IMR-90 (cell line): ENCODE measurements at regions not wholly inside any gene's neighbourhood (a gene's known extent, or its start where the extent isn't known, plus 50 kb on each side); places are given as distances from the start of the nearest gene placed in this dataset.

Experiments
- ATAC-seq: fragments of 200-7000 bp; cut with Tn5 transposase; 2 replicates; pipeline ENCODE4 v1.9.1; 2020; ENCODE audit warnings: low read depth, mild to moderate bottlenecking, moderate library complexity
- BruUV-seq: library from RNA; stranded (reverse); fragments of 400-500 nt; replicated peaks from 2 replicates; lab custom pipeline; 2021; lab: Mats Ljungman, UMichigan
- CTCF ChIA-PET: fragments of 300-600 bp; formaldehyde crosslinking; extraction: SDS; loops from one replicate; lab custom pipeline; 2021; ENCODE audit warnings: antibody characterized with exemption; lab: Yijun Ruan, JAX
- POLR2A ChIA-PET: fragments of 300-600 bp; sonication (Branson Sonifier 250); formaldehyde crosslinking; loops from one replicate; lab custom pipeline; 2022; ENCODE audit warnings: antibody characterized with exemption; ENCODE audit not compliant: unreplicated experiment; lab: Charles Lee
- DNase-seq: peaks from one replicate; pipeline ENCODE4 v3.0.0; 2013
- H2AFZ ChIP-seq: replicated peaks from 2 replicates; pipeline ENCODE3; 2013; ENCODE audit warnings: low read length, mild to moderate bottlenecking; ENCODE audit not compliant: poor library complexity
- H2AK5ac ChIP-seq: 2 replicates; pipeline ENCODE4 v1.6.1; 2013; ENCODE audit warnings: low read depth, low read length, inconsistent platforms
- H2AK9ac ChIP-seq: replicated peaks from 2 replicates; pipeline ENCODE3; 2013; ENCODE audit warnings: mild to moderate bottlenecking, low read depth, low read length, moderate library complexity; ENCODE audit not compliant: poor library complexity
- H2BK120ac ChIP-seq: 2 replicates; pipeline ENCODE4 v1.6.1; 2013; ENCODE audit warnings: low read depth, low read length, inconsistent platforms
- H2BK15ac ChIP-seq: 3 replicates; pipeline ENCODE4 v1.6.1; 2013; ENCODE audit warnings: low read depth, low read length, inconsistent platforms
- H2BK20ac ChIP-seq: 2 replicates; pipeline ENCODE4 v1.6.1; 2013; ENCODE audit warnings: low read depth, mild to moderate bottlenecking, inconsistent platforms, low read length, moderate library complexity
- H2BK5ac ChIP-seq: 2 replicates; pipeline ENCODE4 v1.6.1; 2013; ENCODE audit warnings: mild to moderate bottlenecking, low read depth, low read length, inconsistent platforms; ENCODE audit not compliant: poor library complexity, severe bottlenecking
- H3K14ac ChIP-seq: replicated peaks from 2 replicates; pipeline ENCODE4 v1.6.1; 2013; ENCODE audit warnings: low read depth, low read length, inconsistent platforms
- H3K18ac ChIP-seq: 2 replicates; pipeline ENCODE4 v1.6.1; 2013; ENCODE audit warnings: low read depth, low read length, control low read depth
- H3K23ac ChIP-seq: 2 replicates; pipeline ENCODE4 v1.6.1; 2013; ENCODE audit warnings: low read depth, low read length, inconsistent platforms
- H3K27ac ChIP-seq: 2 replicates; pipeline ENCODE4 v1.5.1; 2013; ENCODE audit warnings: mild to moderate bottlenecking, control low read depth, low read length; ENCODE audit not compliant: insufficient read depth
- H3K27me3 ChIP-seq: 2 replicates; pipeline ENCODE4 v1.6.1; 2013; ENCODE audit warnings: low read length; ENCODE audit not compliant: control insufficient read depth, insufficient read depth
- H3K36me3 ChIP-seq: 2 replicates; pipeline ENCODE4 v1.6.1; 2013; ENCODE audit warnings: low read length, mixed read lengths; ENCODE audit not compliant: control insufficient read depth, insufficient read depth
- H3K4ac ChIP-seq: 2 replicates; pipeline ENCODE4 v1.6.1; 2013; ENCODE audit warnings: low read depth, low read length, inconsistent platforms
- H3K4me1 ChIP-seq: 2 replicates; pipeline ENCODE4 v1.6.1; 2013; ENCODE audit warnings: low read length, mixed read lengths; ENCODE audit not compliant: control insufficient read depth, insufficient read depth
- H3K4me2 ChIP-seq: 2 replicates; pipeline ENCODE4 v1.6.1; 2013; ENCODE audit warnings: low read depth, mild to moderate bottlenecking, control low read depth, low read length, moderate library complexity
- H3K4me3 ChIP-seq: 2 replicates; pipeline ENCODE4 v1.5.1; 2013; ENCODE audit warnings: low read depth, mild to moderate bottlenecking, control low read depth, low read length, moderate library complexity; ENCODE audit not compliant: insufficient read depth
- H3K56ac ChIP-seq: 2 replicates; pipeline ENCODE4 v1.6.1; 2013; ENCODE audit warnings: low read length, inconsistent platforms; ENCODE audit not compliant: insufficient read depth; ENCODE audit errors: extremely low read depth
- H3K79me1 ChIP-seq, 2 experiments: 2 replicates each; pipeline ENCODE4 v1.6.1; 2013; ENCODE audit warnings: low read length in 2 of 2, inconsistent platforms in 1 of 2, low read depth in 1 of 2
- H3K9ac ChIP-seq: 2 replicates; pipeline ENCODE4 v1.6.1; 2013; ENCODE audit warnings: low read depth, low read length, control low read depth
- H3K9me1 ChIP-seq: 2 replicates; pipeline ENCODE4 v1.6.1; 2013; ENCODE audit warnings: low read length, inconsistent platforms; ENCODE audit not compliant: insufficient read depth
- H3K9me3 ChIP-seq: 2 replicates; pipeline ENCODE4 v1.6.1; 2013; ENCODE audit warnings: low read length; ENCODE audit not compliant: control insufficient read depth, insufficient read depth
- H4K20me1 ChIP-seq: 2 replicates; pipeline ENCODE4 v1.6.1; 2013; ENCODE audit warnings: low read length, inconsistent platforms; ENCODE audit not compliant: insufficient read depth
- H4K5ac ChIP-seq: 2 replicates; pipeline ENCODE4 v1.6.1; 2013; ENCODE audit warnings: mild to moderate bottlenecking, low read depth, low read length, control low read depth
- H4K8ac ChIP-seq, 2 experiments: 2 replicates each; pipeline ENCODE4 v1.6.1; 2013; ENCODE audit warnings: low read depth in 2 of 2, low read length in 2 of 2, control low read depth in 1 of 2, inconsistent platforms in 1 of 2
- H4K91ac ChIP-seq: 2 replicates; pipeline ENCODE4 v1.6.1; 2013; ENCODE audit warnings: low read depth, low read length, inconsistent platforms; ENCODE audit not compliant: insufficient read depth
- BHLHE40 ChIP-seq: fragments of 150-350 bp; IDR thresholded peaks from 2 replicates; pipeline ENCODE4 v1.6.1; 2016; ENCODE audit warnings: mild to moderate bottlenecking, low read depth, low read length
- CEBPB ChIP-seq: IDR thresholded peaks from 2 replicates; pipeline ENCODE4 v1.6.1; 2012; ENCODE audit warnings: low read depth, low read length, improper control_type of control experiment
- ELK1 ChIP-seq: fragments of 150-350 bp; IDR thresholded peaks from 2 replicates; pipeline ENCODE4 v1.6.1; 2016; ENCODE audit warnings: low read depth, mild to moderate bottlenecking, low read length, moderate library complexity, borderline replicate concordance
- FOS ChIP-seq: fragments of 150-350 bp; IDR thresholded peaks from 2 replicates; pipeline ENCODE4 v1.6.1; 2016; ENCODE audit warnings: low read depth, low read length
- MAFK ChIP-seq: IDR thresholded peaks from 2 replicates; pipeline ENCODE4 v1.6.1; 2012; ENCODE audit warnings: low read depth, low read length, improper control_type of control experiment
- MAZ ChIP-seq: IDR thresholded peaks from 2 replicates; pipeline ENCODE4 v1.6.1; 2012; ENCODE audit warnings: low read depth, mild to moderate bottlenecking, low read length, improper control_type of control experiment, moderate library complexity, borderline replicate concordance
- MXI1 ChIP-seq: IDR thresholded peaks from 2 replicates; pipeline ENCODE4 v1.6.1; 2012; ENCODE audit warnings: low read depth, mild to moderate bottlenecking, low read length, moderate library complexity, borderline replicate concordance
- NFE2L2 ChIP-seq: fragments of 150-350 bp; IDR thresholded peaks from 2 replicates; pipeline ENCODE4 v1.6.1; 2016; ENCODE audit warnings: low read depth, mild to moderate bottlenecking, low read length
- RCOR1 ChIP-seq: IDR thresholded peaks from 2 replicates; pipeline ENCODE4 v1.6.1; 2012; ENCODE audit warnings: mild to moderate bottlenecking, low read length, improper control_type of control experiment; ENCODE audit not compliant: insufficient replicate concordance
- RFX5 ChIP-seq: IDR thresholded peaks from 2 replicates; pipeline ENCODE4 v1.8.0; 2012; ENCODE audit warnings: low read depth, mild to moderate bottlenecking, low read length, moderate library complexity
- SMC3 ChIP-seq: fragments of 150-350 bp; IDR thresholded peaks from 2 replicates; pipeline ENCODE4 v1.6.1; 2016; ENCODE audit warnings: low read depth, mild to moderate bottlenecking, antibody characterized with exemption, low read length, moderate library complexity
- USF2 ChIP-seq: fragments of 150-350 bp; IDR thresholded peaks from 2 replicates; pipeline ENCODE4 v1.6.1; 2017; ENCODE audit warnings: mild to moderate bottlenecking, antibody characterized with exemption, low read length, low read depth
- WGBS, 2 experiments: methylation state at CpG; one replicate each; pipeline versions ENCODE4 v1.1.5 to v1.1.7; 2013; ENCODE audit warnings: missing lambda C conversion rate in 2 of 2; ENCODE audit not compliant: insufficient read length in 1 of 2; ENCODE audit errors: extremely low coverage in 2 of 2; 5-methylcytosine and 5-hydroxymethylcytosine counted together
- dilution Hi-C: fragments of 300-500 bp; cut with HindIII; formaldehyde crosslinking; loops from one replicate; pipeline ENCODE4 v1.14.3; 2018; ENCODE audit warnings: low sequenced_read_pairs; ENCODE audit not compliant: unreplicated experiment
- in situ Hi-C: fragments of 300-500 bp; cut with MboI; formaldehyde crosslinking; loops from 3 replicates; pipeline ENCODE4 v1.14.3; 2019; ENCODE audit warnings: low sequenced_read_pairs, inconsistent platforms, mixed read lengths
- intact Hi-C: fragments of 100-400 bp; cut with micrococcal nuclease; formaldehyde crosslinking; loops from 2 replicates; pipeline ENCODE4 v1.10.0; 2022

- Histone ChIP-seq H3K14ac (no peak overlapping the region), H3K23ac (no peak overlapping the region), H3K36me3 (no peaks in the 10 kb centered on the region), H2AFZ (no peak overlapping the region), H4K8ac (no peak overlapping the region), H4K5ac (no peak overlapping the region), H3K9me1 (no peaks in the 10 kb centered on the region), H3K4me3 (no peak overlapping the region), H3K79me1 (no peaks in the 10 kb centered on the region), H3K56ac (no peak overlapping the region), H2BK5ac (no peak overlapping the region), H3K9me3 (peaks cover 2% of the 10 kb centered on the region; the same call in 1 of the 2 replicates), H3K27me3 (peaks cover 8% of the 10 kb centered on the region), H2AK9ac (no peak overlapping the region), H2AK5ac (no peak overlapping the region), H3K4ac (no peak overlapping the region), H2BK20ac (no peak overlapping the region), H2BK15ac (no peak overlapping the region), H3K9ac (no peak overlapping the region), H3K27ac (no peak overlapping the region), H3K18ac (no peak overlapping the region), H3K4me2 (no peak overlapping the region), H4K91ac (no peak overlapping the region), H3K4me1 (no peaks in the 10 kb centered on the region), H2BK120ac (no peak overlapping the region), H4K20me1 (no peaks in the 10 kb centered on the region)
- dilution Hi-C loops = no loop called here
- ATAC-seq = no peak
- in situ Hi-C loops = no loop called here
- no peak for TF ChIP-seq RCOR1
- no peak for TF ChIP-seq RFX5
- no peak for TF ChIP-seq MXI1
- TF ChIP-seq MAFK = no peak
- no peak for TF ChIP-seq FOS
- TF ChIP-seq NFE2L2 = no peak
- no peak for TF ChIP-seq BHLHE40
- no peak for TF ChIP-seq USF2
- TF ChIP-seq CEBPB = no peak
- no peak for TF ChIP-seq ELK1
- no peak for TF ChIP-seq SMC3
- TF ChIP-seq MAZ = no peak
- intact Hi-C loops = no loop called here
- 21% methylated on average over 2 of the region's 15 CpGs; no CpG with 5 or more reads in 1 of the 2 experiments for WGBS, 2 experiments
- ChIA-PET CTCF (no interaction called here), POLR2A (no interaction called here)
- DNase-seq = no peak
- no TSS peak for BruUV-seq
Observed at GRCh38 chr2:236720974-236721540, 151.4 kb downstream of the ACKR3 start.
